ENCODE measurements at regions not wholly inside any gene's neighbourhood (a gene's known extent, or its start where the extent isn't known, plus 50 kb on each side); places are given as distances from the start of the nearest gene placed in this dataset.

GRCh38 chr3:87836026-87836425, 222.8 kb downstream of the CGGBP1 start:
- TF ChIP-seq MAX (CRISPR knock-in tag; IDR thresholded peaks at IDR 0.05) (no peak), CREB1 (CRISPR knock-in tag; IDR thresholded peaks at IDR 0.05) (no peak), NR1H2 (CRISPR knock-in tag; IDR thresholded peaks at IDR 0.05) (no peak), CBFB (CRISPR knock-in tag; IDR thresholded peaks at IDR 0.05; ENCODE audit: low read depth) (no peak)
- TF ChIP-seq, protein P1, sequence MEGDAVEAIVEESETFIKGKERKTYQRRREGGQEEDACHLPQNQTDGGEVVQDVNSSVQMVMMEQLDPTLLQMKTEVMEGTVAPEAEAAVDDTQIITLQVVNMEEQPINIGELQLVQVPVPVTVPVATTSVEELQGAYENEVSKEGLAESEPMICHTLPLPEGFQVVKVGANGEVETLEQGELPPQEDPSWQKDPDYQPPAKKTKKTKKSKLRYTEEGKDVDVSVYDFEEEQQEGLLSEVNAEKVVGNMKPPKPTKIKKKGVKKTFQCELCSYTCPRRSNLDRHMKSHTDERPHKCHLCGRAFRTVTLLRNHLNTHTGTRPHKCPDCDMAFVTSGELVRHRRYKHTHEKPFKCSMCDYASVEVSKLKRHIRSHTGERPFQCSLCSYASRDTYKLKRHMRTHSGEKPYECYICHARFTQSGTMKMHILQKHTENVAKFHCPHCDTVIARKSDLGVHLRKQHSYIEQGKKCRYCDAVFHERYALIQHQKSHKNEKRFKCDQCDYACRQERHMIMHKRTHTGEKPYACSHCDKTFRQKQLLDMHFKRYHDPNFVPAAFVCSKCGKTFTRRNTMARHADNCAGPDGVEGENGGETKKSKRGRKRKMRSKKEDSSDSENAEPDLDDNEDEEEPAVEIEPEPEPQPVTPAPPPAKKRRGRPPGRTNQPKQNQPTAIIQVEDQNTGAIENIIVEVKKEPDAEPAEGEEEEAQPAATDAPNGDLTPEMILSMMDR (IDR thresholded peaks at IDR 0.05), result no peak
